GM13977 (cell line): ENCODE measurements at regions not wholly inside any gene's neighbourhood (a gene's known extent, or its start where the extent isn't known, plus 50 kb on each side); places are given as distances from the start of the nearest gene placed in this dataset.
A peak's percentile ranks its signal among the peaks of the same experiment; 100 is the strongest.

Experiments used
- DNase-seq: peaks from one replicate; pipeline ENCODE4 v3.0.0; 2012; ENCODE audit warnings: low spot score
- in situ Hi-C: fragments of 300-500 bp; cut with MboI; formaldehyde crosslinking; loops from one replicate; pipeline ENCODE4 v1.12.0; 2022; ENCODE audit warnings: low sequenced_read_pairs, low pct_unique_long_range_greater_than_20kb, mixed read lengths, inconsistent platforms; ENCODE audit not compliant: unreplicated experiment
- TF ChIP-seq, protein P1 (sequence below): IDR thresholded peaks from 2 replicates; pipeline ENCODE4 v1.5.1; 2012; ENCODE audit warnings: mild to moderate bottlenecking, control low read depth; ENCODE audit not compliant: insufficient read depth; ENCODE audit errors: extremely low read depth, missing control alignments

DNA sequence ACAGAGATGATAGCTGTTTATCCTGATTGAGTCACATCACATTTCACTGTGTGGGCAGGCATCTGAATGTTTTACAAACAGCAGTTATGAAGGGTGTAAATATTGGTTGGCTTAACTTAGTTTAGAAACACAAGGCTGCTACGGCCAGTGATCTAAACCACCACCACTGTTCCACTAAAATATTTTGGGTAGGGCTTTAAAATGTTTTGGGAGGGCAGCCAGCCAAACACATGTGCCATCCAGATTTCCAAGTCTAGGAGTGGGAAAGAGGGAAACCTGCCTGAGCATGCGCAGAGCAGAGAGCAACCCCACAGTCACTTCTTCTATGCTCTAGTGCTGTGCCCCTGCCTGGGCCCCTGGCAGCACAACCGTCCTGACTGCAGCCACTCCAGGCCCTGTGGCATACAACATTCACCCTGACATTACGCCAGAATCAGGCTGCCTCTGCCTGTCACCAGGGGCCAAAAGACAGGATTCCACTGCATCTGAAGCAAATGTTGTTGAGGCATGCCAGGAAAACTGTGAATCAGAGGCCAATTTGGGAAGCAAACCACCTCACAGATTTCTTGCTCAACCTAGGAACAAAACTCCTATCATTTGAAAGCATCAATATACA, 74.8 kb upstream of the COL5A2 start:
- DNase-seq: no peak
- TF ChIP-seq, protein P1, sequence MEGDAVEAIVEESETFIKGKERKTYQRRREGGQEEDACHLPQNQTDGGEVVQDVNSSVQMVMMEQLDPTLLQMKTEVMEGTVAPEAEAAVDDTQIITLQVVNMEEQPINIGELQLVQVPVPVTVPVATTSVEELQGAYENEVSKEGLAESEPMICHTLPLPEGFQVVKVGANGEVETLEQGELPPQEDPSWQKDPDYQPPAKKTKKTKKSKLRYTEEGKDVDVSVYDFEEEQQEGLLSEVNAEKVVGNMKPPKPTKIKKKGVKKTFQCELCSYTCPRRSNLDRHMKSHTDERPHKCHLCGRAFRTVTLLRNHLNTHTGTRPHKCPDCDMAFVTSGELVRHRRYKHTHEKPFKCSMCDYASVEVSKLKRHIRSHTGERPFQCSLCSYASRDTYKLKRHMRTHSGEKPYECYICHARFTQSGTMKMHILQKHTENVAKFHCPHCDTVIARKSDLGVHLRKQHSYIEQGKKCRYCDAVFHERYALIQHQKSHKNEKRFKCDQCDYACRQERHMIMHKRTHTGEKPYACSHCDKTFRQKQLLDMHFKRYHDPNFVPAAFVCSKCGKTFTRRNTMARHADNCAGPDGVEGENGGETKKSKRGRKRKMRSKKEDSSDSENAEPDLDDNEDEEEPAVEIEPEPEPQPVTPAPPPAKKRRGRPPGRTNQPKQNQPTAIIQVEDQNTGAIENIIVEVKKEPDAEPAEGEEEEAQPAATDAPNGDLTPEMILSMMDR: no peak
- in situ Hi-C loops: no loop called here

DNA sequence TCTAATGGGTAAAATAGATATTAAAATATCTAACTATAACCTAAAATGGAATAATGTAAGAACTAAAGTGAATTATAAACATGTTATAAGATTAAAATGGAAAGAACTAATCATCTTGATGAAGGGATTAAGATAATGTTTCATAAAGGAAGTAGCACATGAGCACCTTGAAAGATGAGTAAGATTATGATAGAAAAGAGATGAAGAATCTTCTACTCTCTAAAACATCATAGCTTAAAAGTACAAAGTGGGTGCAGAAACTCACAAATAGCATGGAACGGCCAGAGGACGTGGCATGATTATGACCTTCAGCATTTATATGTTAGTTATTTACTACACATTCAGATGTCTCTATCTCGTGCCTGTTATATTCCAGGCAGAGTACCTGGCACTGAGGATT, 76.2 kb upstream of the COL5A2 start:
- TF ChIP-seq, protein P1: no peak
- DNase-seq: no peak
- in situ Hi-C loops: no loop called here

DNA sequence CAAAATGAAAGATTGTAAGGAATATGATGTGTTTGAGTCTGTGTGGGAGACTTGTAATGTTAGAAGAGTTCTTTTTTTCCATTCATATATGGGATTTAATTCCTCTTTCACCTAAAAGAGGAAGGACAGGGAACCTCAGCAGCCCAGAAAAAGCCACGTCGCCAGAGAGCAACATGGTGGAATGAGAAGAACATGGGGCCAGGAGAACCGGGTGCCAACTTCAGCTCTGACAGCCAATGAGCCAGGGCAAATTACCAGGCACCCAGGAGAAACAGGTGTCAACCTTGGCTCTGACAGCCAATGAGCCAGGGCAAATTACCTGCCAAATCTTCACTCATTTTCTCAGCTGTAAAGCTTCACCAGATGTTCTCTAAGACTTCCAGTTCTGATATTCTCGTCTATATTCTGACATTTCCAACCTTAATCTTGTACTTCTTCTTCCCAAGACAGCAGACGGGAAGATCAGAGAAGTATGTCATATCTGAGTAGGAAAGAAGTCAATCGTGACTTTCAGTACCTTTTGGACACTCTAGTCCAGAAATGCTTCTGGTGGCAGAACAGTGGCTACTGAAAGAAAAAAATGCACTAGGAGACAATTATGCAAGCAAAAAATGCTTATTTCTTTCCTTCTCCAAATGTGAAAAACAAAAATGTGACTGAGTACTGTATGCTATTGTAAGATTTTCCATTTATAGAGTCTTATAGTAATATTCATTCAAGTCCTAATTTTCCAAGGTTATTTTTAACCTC, 79.2 kb upstream of the COL5A2 start:
- in situ Hi-C loops: no loop called here
- no peak for DNase-seq
- TF ChIP-seq, protein P1: no peak

DNA sequence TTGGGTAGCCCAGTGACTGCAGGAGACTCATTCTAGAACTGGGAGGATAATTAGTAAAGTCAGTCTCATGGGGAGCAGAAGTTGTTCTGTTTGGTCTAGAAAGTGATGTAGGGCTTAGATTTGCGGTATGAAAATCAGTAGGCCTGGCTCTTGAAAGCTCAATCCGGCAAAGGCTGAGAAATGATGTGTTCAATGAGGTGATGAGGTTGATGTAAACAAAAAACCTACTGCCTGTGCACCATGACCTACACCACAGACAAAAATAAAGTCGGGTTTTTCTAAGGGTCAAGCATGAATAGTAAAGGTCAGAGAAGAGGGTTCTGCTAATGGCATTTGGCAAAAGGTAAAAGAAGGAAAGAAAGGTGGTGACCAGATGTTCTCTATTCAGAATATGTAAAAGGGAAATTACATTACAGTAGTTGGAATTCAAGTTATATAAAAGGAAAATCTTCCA, 80.8 kb upstream of the COL5A2 start:
- in situ Hi-C loops: no loop called here
- peak; percentile 10 for DNase-seq
- TF ChIP-seq, protein P1: no peak

DNA sequence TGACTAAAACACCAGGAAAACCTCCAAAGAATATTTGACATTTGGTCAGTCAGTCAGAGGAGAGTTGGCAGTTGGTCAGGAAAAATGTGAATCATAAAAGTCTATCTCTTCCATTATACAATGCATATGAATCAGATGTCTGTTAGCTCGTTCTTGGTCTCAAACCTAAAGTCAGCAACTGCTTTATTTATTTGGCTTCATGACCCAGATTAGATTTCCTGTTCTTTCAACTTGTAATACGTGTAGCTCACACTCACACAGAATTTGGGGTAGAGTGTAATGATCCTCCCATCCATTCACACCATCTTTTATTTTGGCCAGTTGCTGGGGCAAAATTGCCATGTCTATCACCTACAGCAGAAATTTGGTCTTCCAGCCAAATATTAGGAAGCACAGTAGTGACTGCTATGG, 81.9 kb upstream of the COL5A2 start:
- no peak for DNase-seq
- TF ChIP-seq, protein P1: no peak
- in situ Hi-C loops: no loop called here

DNA sequence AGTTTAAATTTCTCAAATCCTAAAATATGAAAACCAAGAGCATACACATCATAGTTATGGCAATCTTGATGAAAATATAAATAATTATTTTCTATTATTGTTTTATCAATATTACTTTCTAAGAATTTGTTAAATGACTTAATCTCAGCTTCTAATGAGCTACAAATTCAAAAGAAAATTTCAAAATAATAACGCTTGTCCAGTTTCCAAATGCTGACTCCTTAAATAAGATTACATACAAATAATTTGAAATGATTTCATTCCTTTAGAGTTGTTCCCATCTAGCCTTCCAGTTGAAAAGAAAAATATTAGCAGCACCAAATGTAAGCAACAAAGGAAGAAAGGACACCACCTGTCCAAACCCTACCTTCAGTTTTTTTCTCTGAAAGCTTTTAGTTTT, 82.4 kb upstream of the COL5A2 start:
- TF ChIP-seq, protein P1: no peak
- no peak for DNase-seq
- in situ Hi-C loops: no loop called here
